A549 (cell line): ENCODE measurements at regions not wholly inside any gene's neighbourhood (a gene's known extent, or its start where the extent isn't known, plus 50 kb on each side); places are given as distances from the start of the nearest gene placed in this dataset.

Experiments used
- CHD2 ChIP-seq: fragments of 150-350 bp; IDR thresholded peaks from 2 replicates; pipeline ENCODE4 v1.6.1; 2014; ENCODE audit warnings: low read length; ENCODE audit not compliant: partially characterized antibody
- JUNB ChIP-seq: fragments of >200 bp; sonication (Bioruptor Twin); formaldehyde crosslinking; IDR thresholded peaks from 2 replicates; pipeline ENCODE4 v1.6.1; 2016
- MAZ ChIP-seq: fragments of 150-350 bp; IDR thresholded peaks from 2 replicates; pipeline ENCODE4 v1.6.1; 2014; ENCODE audit warnings: antibody characterized with exemption, low read depth, low read length, borderline replicate concordance
- NPAS2 ChIP-seq: fragments of 250-450 bp; sonication (Bioruptor Pico); IDR thresholded peaks from 2 replicates; pipeline ENCODE4 v1.8.0; 2022; ENCODE audit warnings: mild to moderate bottlenecking, moderate library complexity, borderline replicate concordance
- POLR2A ChIP-seq: IDR thresholded peaks from 2 replicates; pipeline ENCODE4 v1.6.1; 2012; ENCODE audit warnings: mild to moderate bottlenecking, low read length
- TP53 ChIP-seq: fragments of 250-450 bp; sonication (Bioruptor Pico); IDR thresholded peaks from 2 replicates; pipeline ENCODE4 v1.5.0; 2021; ENCODE audit warnings: mild to moderate bottlenecking, moderate library complexity
- TF ChIP-seq, protein P1 (sequence below): fragments of >200 bp; sonication (Bioruptor Twin); formaldehyde crosslinking; IDR thresholded peaks from 3 replicates; pipeline ENCODE4 v1.5.1; 2016

- TF ChIP-seq TP53 (CRISPR knock-in tag): no peak
- no peak for TF ChIP-seq JUNB
- TF ChIP-seq, protein P1, sequence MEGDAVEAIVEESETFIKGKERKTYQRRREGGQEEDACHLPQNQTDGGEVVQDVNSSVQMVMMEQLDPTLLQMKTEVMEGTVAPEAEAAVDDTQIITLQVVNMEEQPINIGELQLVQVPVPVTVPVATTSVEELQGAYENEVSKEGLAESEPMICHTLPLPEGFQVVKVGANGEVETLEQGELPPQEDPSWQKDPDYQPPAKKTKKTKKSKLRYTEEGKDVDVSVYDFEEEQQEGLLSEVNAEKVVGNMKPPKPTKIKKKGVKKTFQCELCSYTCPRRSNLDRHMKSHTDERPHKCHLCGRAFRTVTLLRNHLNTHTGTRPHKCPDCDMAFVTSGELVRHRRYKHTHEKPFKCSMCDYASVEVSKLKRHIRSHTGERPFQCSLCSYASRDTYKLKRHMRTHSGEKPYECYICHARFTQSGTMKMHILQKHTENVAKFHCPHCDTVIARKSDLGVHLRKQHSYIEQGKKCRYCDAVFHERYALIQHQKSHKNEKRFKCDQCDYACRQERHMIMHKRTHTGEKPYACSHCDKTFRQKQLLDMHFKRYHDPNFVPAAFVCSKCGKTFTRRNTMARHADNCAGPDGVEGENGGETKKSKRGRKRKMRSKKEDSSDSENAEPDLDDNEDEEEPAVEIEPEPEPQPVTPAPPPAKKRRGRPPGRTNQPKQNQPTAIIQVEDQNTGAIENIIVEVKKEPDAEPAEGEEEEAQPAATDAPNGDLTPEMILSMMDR: no peak
- no peak for TF ChIP-seq NPAS2 (CRISPR knock-in tag)
- no peak for TF ChIP-seq MAZ
- TF ChIP-seq CHD2: no peak
- TF ChIP-seq POLR2A: no peak
Measured at GRCh38 chr5:173765029-173765644, 123.0 kb upstream of the CPEB4 start.
